Natural killer cell (primary cell): ENCODE measurements at regions not wholly inside any gene's neighbourhood (a gene's known extent, or its start where the extent isn't known, plus 50 kb on each side); places are given as distances from the start of the nearest gene placed in this dataset.

Experiments used
- ATAC-seq, 3 donors: fragments of 150-1000 bp in 2 of 3; fragments of 200-7000 bp in 1 of 3; cut with Tn5 transposase; 1 replicate in 1 of 3; 2 replicates in 2 of 3; pipeline ENCODE4 v1.10.0; 2021; ENCODE audit warnings: mild to moderate bottlenecking in 2 of 3, moderate library complexity in 2 of 3
- DNase-seq, 2 donors: peaks; one replicate each; pipeline versions ENCODE4 v3.0.0 to v3.0.0-alpha.2; 2013 to 2021; ENCODE audit warnings: mixed read lengths in 1 of 2
- H3K27ac ChIP-seq: one replicate; pipeline ENCODE4 v1.5.1; 2013; ENCODE audit warnings: mild to moderate bottlenecking, low read length
- H3K27me3 ChIP-seq: one replicate; pipeline ENCODE4 v1.6.1; 2013; ENCODE audit warnings: low read length; ENCODE audit not compliant: control insufficient read depth, insufficient read depth
- H3K36me3 ChIP-seq: one replicate; pipeline ENCODE4 v1.6.1; 2013; ENCODE audit warnings: low read length; ENCODE audit not compliant: control insufficient read depth, insufficient read depth
- H3K4me1 ChIP-seq: one replicate; pipeline ENCODE4 v1.6.1; 2013; ENCODE audit warnings: low read length; ENCODE audit not compliant: control insufficient read depth, insufficient read depth
- H3K4me3 ChIP-seq: one replicate; pipeline ENCODE4 v1.5.1; 2013; ENCODE audit warnings: low read length
- H3K9me3 ChIP-seq: one replicate; pipeline ENCODE4 v1.6.1; 2013; ENCODE audit warnings: low read length; ENCODE audit not compliant: control insufficient read depth, insufficient read depth
- H3K27ac Mint-ChIP-seq, 2 donors: one replicate each; pipeline ENCODE4 v1.8.0; 2022; ENCODE audit warnings: mild to moderate bottlenecking in 2 of 2, mixed read lengths in 2 of 2, moderate library complexity in 1 of 2
- H3K27me3 Mint-ChIP-seq, 2 donors: one replicate each; pipeline ENCODE4 v1.8.0; 2022; ENCODE audit warnings: low read depth in 2 of 2, mixed read lengths in 2 of 2
- H3K36me3 Mint-ChIP-seq: one replicate; pipeline ENCODE4 v1.8.0; 2022; ENCODE audit warnings: mixed read lengths
- H3K4me1 Mint-ChIP-seq, 2 donors: one replicate each; pipeline ENCODE4 v1.8.0; 2022; ENCODE audit warnings: mixed read lengths in 2 of 2
- H3K4me3 Mint-ChIP-seq: one replicate; pipeline ENCODE4 v1.8.0; 2022; ENCODE audit warnings: mild to moderate bottlenecking, moderate library complexity, mixed read lengths
- H3K9me3 Mint-ChIP-seq, 2 donors: one replicate each; pipeline ENCODE4 v1.8.0; 2022; ENCODE audit warnings: mixed read lengths in 2 of 2
- WGBS: methylation state at CpG from one replicate; pipeline ENCODE4 v1.1.7; 2013; ENCODE audit warnings: missing lambda C conversion rate; ENCODE audit not compliant: insufficient coverage; 5-methylcytosine and 5-hydroxymethylcytosine counted together
- intact Hi-C: fragments of 100-400 bp; cut with micrococcal nuclease; formaldehyde crosslinking; loops from one replicate; pipeline ENCODE4 v1.14.2; 2022
- TF ChIP-seq, protein P1 (sequence below): fragments of 200-600 bp; IDR thresholded peaks from one replicate; pipeline ENCODE4 v1.8.0; 2022; ENCODE audit warnings: antibody characterized with exemption

DNA sequence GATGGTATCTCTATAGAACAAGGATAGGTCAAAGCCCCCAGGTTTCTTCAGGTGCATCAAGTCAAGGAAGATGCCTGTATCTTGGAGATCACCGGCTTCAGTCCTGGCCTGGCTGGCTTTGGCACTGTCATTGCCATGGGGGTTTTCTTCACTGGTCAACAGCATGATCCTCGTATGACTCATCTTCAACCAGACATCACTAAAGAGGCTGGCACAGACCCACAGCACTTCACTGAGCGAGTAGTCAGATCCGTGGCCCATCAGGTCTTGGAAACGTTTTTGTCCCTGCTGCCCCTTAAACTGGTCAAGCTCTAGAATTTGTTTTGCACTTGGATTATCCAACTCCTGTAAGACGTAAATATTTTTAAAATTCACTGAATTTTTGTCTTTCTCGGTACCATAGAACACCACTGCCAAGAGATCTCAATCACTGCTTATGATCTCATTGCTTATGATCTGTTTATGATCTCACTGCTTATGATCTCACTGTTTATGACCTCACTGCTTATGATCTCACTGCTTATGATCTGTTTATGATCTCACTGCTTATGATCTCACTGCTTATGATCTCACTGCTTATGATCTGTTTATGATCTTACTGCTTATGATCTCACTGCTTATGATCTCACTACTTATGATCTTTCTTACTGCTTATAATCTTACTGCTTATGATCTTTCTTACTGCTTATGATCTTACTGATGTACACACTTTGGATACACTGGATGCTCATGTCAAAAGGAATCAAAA, 135.2 kb downstream of the CYP26A1 start:
- Histone ChIP-seq H3K9me3 (no peaks in the 10 kb centered on the region), H3K4me1 (no peaks in the 10 kb centered on the region), H3K27ac (no peak overlapping the region), H3K27me3 (no peaks in the 10 kb centered on the region), H3K36me3 (no peaks in the 10 kb centered on the region), H3K4me3 (no peak overlapping the region)
- WGBS = 93% methylated on average over 7 of the region's 7 CpGs
- Mint-ChIP-seq H3K4me1 (no peaks in the 10 kb centered on the region), H3K9me3 (no peaks in the 10 kb centered on the region), H3K36me3 (no peaks in the 10 kb centered on the region), H3K27ac (no peak overlapping the region), H3K27me3 (no peaks in the 10 kb centered on the region), H3K4me3 (no peak overlapping the region)
- ATAC-seq (no peak), DNase-seq (no peak)
- intact Hi-C loops = no loop called here
- TF ChIP-seq, protein P1, sequence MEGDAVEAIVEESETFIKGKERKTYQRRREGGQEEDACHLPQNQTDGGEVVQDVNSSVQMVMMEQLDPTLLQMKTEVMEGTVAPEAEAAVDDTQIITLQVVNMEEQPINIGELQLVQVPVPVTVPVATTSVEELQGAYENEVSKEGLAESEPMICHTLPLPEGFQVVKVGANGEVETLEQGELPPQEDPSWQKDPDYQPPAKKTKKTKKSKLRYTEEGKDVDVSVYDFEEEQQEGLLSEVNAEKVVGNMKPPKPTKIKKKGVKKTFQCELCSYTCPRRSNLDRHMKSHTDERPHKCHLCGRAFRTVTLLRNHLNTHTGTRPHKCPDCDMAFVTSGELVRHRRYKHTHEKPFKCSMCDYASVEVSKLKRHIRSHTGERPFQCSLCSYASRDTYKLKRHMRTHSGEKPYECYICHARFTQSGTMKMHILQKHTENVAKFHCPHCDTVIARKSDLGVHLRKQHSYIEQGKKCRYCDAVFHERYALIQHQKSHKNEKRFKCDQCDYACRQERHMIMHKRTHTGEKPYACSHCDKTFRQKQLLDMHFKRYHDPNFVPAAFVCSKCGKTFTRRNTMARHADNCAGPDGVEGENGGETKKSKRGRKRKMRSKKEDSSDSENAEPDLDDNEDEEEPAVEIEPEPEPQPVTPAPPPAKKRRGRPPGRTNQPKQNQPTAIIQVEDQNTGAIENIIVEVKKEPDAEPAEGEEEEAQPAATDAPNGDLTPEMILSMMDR = no peak

DNA sequence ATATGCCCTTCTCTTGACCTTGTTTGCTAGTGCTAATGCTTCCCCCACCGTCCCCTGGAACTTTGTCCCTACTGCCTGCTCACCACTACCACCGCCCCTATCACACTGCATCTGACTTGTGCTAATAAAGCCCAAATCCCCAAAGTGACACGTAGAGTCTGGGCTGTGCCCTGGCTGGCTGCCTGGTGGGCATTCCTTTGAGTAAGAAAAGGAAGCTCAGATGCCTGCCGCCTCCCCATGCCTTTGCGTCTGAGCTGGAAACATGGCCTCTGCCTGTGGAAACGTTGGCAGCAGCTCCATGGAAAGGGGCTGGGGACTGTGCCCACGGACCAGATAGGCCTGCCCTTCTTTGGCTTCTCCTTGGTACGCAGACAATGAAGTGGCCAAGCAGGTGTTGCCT, 138.3 kb downstream of the CYP26A1 start:
- TF ChIP-seq, protein P1 = no peak
- intact Hi-C loops = no loop called here
- DNase-seq = no peak
- no peaks in the 10 kb centered on the region for H3K36me3 ChIP-seq
- no peak overlapping the region for H3K27ac ChIP-seq
- no peaks in the 10 kb centered on the region for H3K9me3 Mint-ChIP-seq
- no peaks in the 10 kb centered on the region for H3K9me3 ChIP-seq
- ATAC-seq = no peak
- H3K27me3 Mint-ChIP-seq = no peaks in the 10 kb centered on the region
- H3K27me3 ChIP-seq = no peaks in the 10 kb centered on the region
- no peaks in the 10 kb centered on the region for H3K36me3 Mint-ChIP-seq
- H3K4me1 Mint-ChIP-seq = no peaks in the 10 kb centered on the region
- H3K4me3 ChIP-seq = no peak overlapping the region
- H3K27ac Mint-ChIP-seq = no peak overlapping the region
- H3K4me1 ChIP-seq = no peaks in the 10 kb centered on the region
- no peak overlapping the region for H3K4me3 Mint-ChIP-seq
- 86% methylated on average over 8 of the region's 8 CpGs for WGBS

DNA sequence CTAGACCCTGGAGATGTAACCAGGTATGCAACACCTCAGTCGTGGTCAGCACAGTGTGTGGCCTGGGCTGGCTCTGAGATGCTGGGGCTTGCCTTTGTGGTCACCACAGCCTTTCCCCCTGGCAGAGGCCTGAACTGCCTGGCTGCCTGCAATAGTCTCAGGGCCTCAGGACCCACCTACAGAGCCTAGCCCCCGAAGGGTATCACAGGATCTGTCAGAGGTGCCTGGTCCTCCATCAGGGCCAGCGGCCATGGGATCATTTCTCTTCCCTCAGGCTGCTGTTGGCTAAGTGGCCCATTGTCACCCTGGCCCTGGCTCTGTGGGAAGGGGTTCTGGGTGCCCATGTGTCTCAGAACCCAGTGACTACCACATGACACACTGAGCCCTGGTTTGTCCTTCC, 141.6 kb downstream of the CYP26A1 start:
- 69% methylated on average over 3 of the region's 3 CpGs for WGBS
- TF ChIP-seq, protein P1 = no peak
- H3K36me3 ChIP-seq = no peaks in the 10 kb centered on the region
- Mint-ChIP-seq H3K9me3 (no peaks in the 10 kb centered on the region), H3K4me1 (no peaks in the 10 kb centered on the region), H3K27ac (no peak overlapping the region), H3K27me3 (no peaks in the 10 kb centered on the region), H3K36me3 (no peaks in the 10 kb centered on the region), H3K4me3 (no peak overlapping the region)
- no peaks in the 10 kb centered on the region for H3K9me3 ChIP-seq
- H3K27ac ChIP-seq = no peak overlapping the region
- intact Hi-C loops = no loop called here
- no peak overlapping the region for H3K4me3 ChIP-seq
- ATAC-seq (no peak), DNase-seq (no peak)
- H3K4me1 ChIP-seq = no peaks in the 10 kb centered on the region
- no peaks in the 10 kb centered on the region for H3K27me3 ChIP-seq
